ENCODE measurements at regions not wholly inside any gene's neighbourhood (a gene's known extent, or its start where the extent isn't known, plus 50 kb on each side); places are given as distances from the start of the nearest gene placed in this dataset.

DNA sequence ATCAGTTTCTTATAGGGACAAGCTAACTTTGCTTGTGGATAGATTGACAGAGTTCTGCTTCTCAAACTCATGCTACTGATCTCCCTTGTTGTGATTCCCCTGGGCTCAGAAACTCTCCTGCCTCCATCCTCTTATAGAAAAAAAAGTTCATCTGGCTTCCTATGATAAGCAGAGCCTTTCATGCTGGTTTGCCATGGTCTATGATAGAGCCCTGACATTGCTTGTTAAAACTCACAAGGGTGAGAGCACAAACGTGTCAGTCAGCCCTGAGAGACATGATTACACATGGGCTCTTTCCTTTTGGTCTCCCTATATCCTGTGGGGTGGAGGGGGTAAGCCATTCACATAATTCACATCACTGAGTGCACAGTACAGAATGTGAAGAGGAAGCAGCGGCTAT is 121.8 kb downstream of the TDRD15 start:
- no peak for TF ChIP-seq CTCF (conservative IDR thresholded peaks at IDR 0.05)
- no peak for TF ChIP-seq ZFX (IDR thresholded peaks at IDR 0.05)

All from C4-2B (cell line).